Neuron (in vitro differentiated cells): ENCODE measurements at regions not wholly inside any gene's neighbourhood (a gene's known extent, or its start where the extent isn't known, plus 50 kb on each side); places are given as distances from the start of the nearest gene placed in this dataset.

Experiments used
- H2AFZ ChIP-seq: one replicate; pipeline ENCODE4 v1.6.1; 2013; ENCODE audit warnings: low read depth, mild to moderate bottlenecking, inconsistent platforms, low read length, moderate library complexity
- H3K27me3 ChIP-seq: one replicate; pipeline ENCODE4 v1.6.1; 2013; ENCODE audit warnings: low read length; ENCODE audit not compliant: insufficient read depth
- H3K36me3 ChIP-seq: one replicate; pipeline ENCODE4 v1.6.1; 2013; ENCODE audit warnings: low read length; ENCODE audit not compliant: insufficient read depth
- H3K4me1 ChIP-seq: one replicate; pipeline ENCODE4 v1.6.1; 2013; ENCODE audit warnings: low read length; ENCODE audit not compliant: insufficient read depth
- H3K4me3 ChIP-seq: 2 replicates; pipeline ENCODE4 v1.5.1; 2013; ENCODE audit warnings: mild to moderate bottlenecking, low read length, moderate library complexity
- H3K9me3 ChIP-seq: one replicate; pipeline ENCODE4 v1.6.1; 2013; ENCODE audit warnings: low read length

- Histone ChIP-seq H3K4me1 (peaks cover 6% of the 10 kb centered on the region), H3K9me3 (no peaks in the 10 kb centered on the region), H3K27me3 (no peaks in the 10 kb centered on the region), H3K4me3 (no peak overlapping the region), H3K36me3 (no peaks in the 10 kb centered on the region), H2AFZ (no peak overlapping the region)
Observed at GRCh38 chr18:39297225-39297624, 1731.6 kb upstream of the CELF4 start.

GRCh38 chr18:39296293-39296888, 1730.8 kb upstream of the CELF4 start:
- Histone ChIP-seq H3K36me3 (no peaks in the 10 kb centered on the region), H3K4me3 (no peak overlapping the region), H2AFZ (no peak overlapping the region), H3K9me3 (no peaks in the 10 kb centered on the region), H3K27me3 (no peaks in the 10 kb centered on the region), H3K4me1 (peaks cover 6% of the 10 kb centered on the region)

- Histone ChIP-seq H3K4me3 (no peak overlapping the region), H3K4me1 (peaks cover 3% of the 10 kb centered on the region), H3K36me3 (no peaks in the 10 kb centered on the region), H2AFZ (no peak overlapping the region), H3K9me3 (no peaks in the 10 kb centered on the region), H3K27me3 (no peaks in the 10 kb centered on the region)
Observed at GRCh38 chr18:39276764-39277163, 1711.2 kb upstream of the CELF4 start.

- H3K27me3 ChIP-seq = no peaks in the 10 kb centered on the region
Observed at GRCh38 chr18:39274535-39274934, 1708.9 kb upstream of the CELF4 start.

GRCh38 chr18:39272230-39272629, 1706.6 kb upstream of the CELF4 start:
- no peak overlapping the region for H3K4me3 ChIP-seq
- no peaks in the 10 kb centered on the region for H3K9me3 ChIP-seq
- H3K36me3 ChIP-seq = no peaks in the 10 kb centered on the region
- no peak overlapping the region for H2AFZ ChIP-seq
- no peaks in the 10 kb centered on the region for H3K27me3 ChIP-seq
- H3K4me1 ChIP-seq = peaks cover 2% of the 10 kb centered on the region

More at GRCh38 chr18:39274535-39274934, 1708.9 kb upstream of the CELF4 start:
- Histone ChIP-seq H3K4me3 (no peak overlapping the region), H3K36me3 (no peaks in the 10 kb centered on the region), H3K9me3 (no peaks in the 10 kb centered on the region), H3K4me1 (peaks cover 2% of the 10 kb centered on the region), H2AFZ (no peak overlapping the region)

GRCh38 chr18:39271654-39272053, 1706.1 kb upstream of the CELF4 start:
- peaks cover 2% of the 10 kb centered on the region for H3K4me1 ChIP-seq
- no peaks in the 10 kb centered on the region for H3K9me3 ChIP-seq
- H2AFZ ChIP-seq = no peak overlapping the region
- no peaks in the 10 kb centered on the region for H3K27me3 ChIP-seq
- no peaks in the 10 kb centered on the region for H3K36me3 ChIP-seq
- no peak overlapping the region for H3K4me3 ChIP-seq

GRCh38 chr18:39260565-39260964, 1695.0 kb upstream of the CELF4 start:
- Histone ChIP-seq H3K4me3 (no peak overlapping the region), H3K9me3 (no peaks in the 10 kb centered on the region), H2AFZ (no peak overlapping the region), H3K27me3 (no peaks in the 10 kb centered on the region), H3K4me1 (no peaks in the 10 kb centered on the region), H3K36me3 (no peaks in the 10 kb centered on the region)

GRCh38 chr18:39259736-39260135, 1694.1 kb upstream of the CELF4 start:
- no peaks in the 10 kb centered on the region for H3K9me3 ChIP-seq
- H3K27me3 ChIP-seq = no peaks in the 10 kb centered on the region
- H3K36me3 ChIP-seq = no peaks in the 10 kb centered on the region
- no peak overlapping the region for H3K4me3 ChIP-seq
- H3K4me1 ChIP-seq = no peaks in the 10 kb centered on the region
- H2AFZ ChIP-seq = no peak overlapping the region

GRCh38 chr18:39244242-39244641, 1678.6 kb upstream of the CELF4 start:
- Histone ChIP-seq H3K36me3 (no peaks in the 10 kb centered on the region), H3K4me1 (peaks cover 20% of the 10 kb centered on the region), H2AFZ (no peak overlapping the region), H3K27me3 (no peaks in the 10 kb centered on the region), H3K4me3 (no peak overlapping the region), H3K9me3 (no peaks in the 10 kb centered on the region)

GRCh38 chr18:39241534-39241933, 1675.9 kb upstream of the CELF4 start:
- no peaks in the 10 kb centered on the region for H3K36me3 ChIP-seq
- peaks cover 5% of the 10 kb centered on the region for H3K4me1 ChIP-seq
- H2AFZ ChIP-seq = no peak overlapping the region

GRCh38 chr18:39238981-39239660, 1673.5 kb upstream of the CELF4 start:
- peaks cover 5% of the 10 kb centered on the region for H3K4me1 ChIP-seq
- H3K27me3 ChIP-seq = no peaks in the 10 kb centered on the region
- H3K4me3 ChIP-seq = no peak overlapping the region
- no peak overlapping the region for H2AFZ ChIP-seq
- H3K9me3 ChIP-seq = peaks cover 4% of the 10 kb centered on the region
- H3K36me3 ChIP-seq = no peaks in the 10 kb centered on the region

More at GRCh38 chr18:39241534-39241933, 1675.9 kb upstream of the CELF4 start:
- no peaks in the 10 kb centered on the region for H3K27me3 ChIP-seq
- no peak overlapping the region for H3K4me3 ChIP-seq
- no peaks in the 10 kb centered on the region for H3K9me3 ChIP-seq

GRCh38 chr18:39235118-39235719, 1669.6 kb upstream of the CELF4 start:
- Histone ChIP-seq H3K4me3 (no peak overlapping the region), H3K9me3 (peaks cover 4% of the 10 kb centered on the region), H3K27me3 (no peaks in the 10 kb centered on the region), H2AFZ (no peak overlapping the region), H3K4me1 (no peaks in the 10 kb centered on the region), H3K36me3 (no peaks in the 10 kb centered on the region)

GRCh38 chr18:39232937-39233336, 1667.3 kb upstream of the CELF4 start:
- H3K36me3 ChIP-seq = no peaks in the 10 kb centered on the region
- no peaks in the 10 kb centered on the region for H3K4me1 ChIP-seq
- H3K9me3 ChIP-seq = peaks cover 4% of the 10 kb centered on the region
- H3K27me3 ChIP-seq = no peaks in the 10 kb centered on the region
- no peak overlapping the region for H2AFZ ChIP-seq
- H3K4me3 ChIP-seq = no peak overlapping the region
